ENCODE measurements at regions not wholly inside any gene's neighbourhood (a gene's known extent, or its start where the extent isn't known, plus 50 kb on each side); places are given as distances from the start of the nearest gene placed in this dataset.

- H2BK12ac ChIP-seq (ENCODE audit: insufficient read length, low read depth, low read length), result no peak overlapping the region
- peaks cover 3 to 9% (median 6%) of the 10 kb centered on the region in 3 experiments; a peak in 6 of 7 replicates for H3K36me3 Mint-ChIP-seq (ENCODE audit: insufficient read depth in 1 of 3, low read depth in 3 of 3)
These were observed 809.7 kb downstream of the CCSER2 start for GRCh38 chr10:85138046-85138445.

More at GRCh38 chr10:85138046-85138445, 809.7 kb downstream of the CCSER2 start:
- WGBS (ENCODE audit: extremely low coverage, insufficient read length, low lambda C conversion rate), result no CpG with 5 or more reads among the region's 5 CpGs
- no peak for DNase-seq
- H3K27ac ChIP-seq (ENCODE audit: insufficient read length, low read depth, low read length), result no peak overlapping the region
- no peak overlapping the region for H3K4ac ChIP-seq (ENCODE audit: low read depth, low read length)
- no peak overlapping the region for H3T11ph ChIP-seq (ENCODE audit: low read length)
- Mint-ChIP-seq H3K27me3 (ENCODE audit: low read depth) (no peaks in the 10 kb centered on the region; the same call in 1 of the 2 replicates), H3K27ac (no peak overlapping the region), H3K9me3 (peaks cover 6 to 10% of the 10 kb centered on the region in 2 experiments; a peak in 4 of 5 replicates), H3K4me1 (peaks cover 3 to 6% of the 10 kb centered on the region in 2 experiments), H3K4me3 (no peak overlapping the region)
- H3K4me2 ChIP-seq (ENCODE audit: insufficient read depth, insufficient read length, low read length), result no peak overlapping the region
- no peak overlapping the region for H2BK120ac ChIP-seq (ENCODE audit: low read depth, low read length, poor library complexity, severe bottlenecking)
- no peak overlapping the region for H3K23ac ChIP-seq (ENCODE audit: insufficient read length, low read depth, low read length)
- no peaks in the 10 kb centered on the region for H3K27me3 ChIP-seq (ENCODE audit: insufficient read depth, low read length)
- no peaks in the 10 kb centered on the region for H4K20me1 ChIP-seq (ENCODE audit: control insufficient read depth, insufficient read depth, insufficient read length)
- H3K56ac ChIP-seq (ENCODE audit: insufficient read length, low read depth, low read length), result no peak overlapping the region
- H2AFZ ChIP-seq (ENCODE audit: low read length), result no peak overlapping the region
- H3K14ac ChIP-seq (ENCODE audit: insufficient read depth, low read length), result no peak overlapping the region
- H2BK15ac ChIP-seq (ENCODE audit: low read depth, low read length), result no peak overlapping the region
- no peak overlapping the region for H2BK20ac ChIP-seq (ENCODE audit: low read depth, low read length, poor library complexity, severe bottlenecking)
- H3K9me3 ChIP-seq (ENCODE audit: control insufficient read depth, low read depth, low read length), result no peaks in the 10 kb centered on the region
- no peak overlapping the region for H2BK5ac ChIP-seq (ENCODE audit: insufficient read length, low read length)
- no peak overlapping the region for H3K18ac ChIP-seq (ENCODE audit: insufficient read length, low read depth, low read length)
- TF ChIP-seq, protein P1, sequence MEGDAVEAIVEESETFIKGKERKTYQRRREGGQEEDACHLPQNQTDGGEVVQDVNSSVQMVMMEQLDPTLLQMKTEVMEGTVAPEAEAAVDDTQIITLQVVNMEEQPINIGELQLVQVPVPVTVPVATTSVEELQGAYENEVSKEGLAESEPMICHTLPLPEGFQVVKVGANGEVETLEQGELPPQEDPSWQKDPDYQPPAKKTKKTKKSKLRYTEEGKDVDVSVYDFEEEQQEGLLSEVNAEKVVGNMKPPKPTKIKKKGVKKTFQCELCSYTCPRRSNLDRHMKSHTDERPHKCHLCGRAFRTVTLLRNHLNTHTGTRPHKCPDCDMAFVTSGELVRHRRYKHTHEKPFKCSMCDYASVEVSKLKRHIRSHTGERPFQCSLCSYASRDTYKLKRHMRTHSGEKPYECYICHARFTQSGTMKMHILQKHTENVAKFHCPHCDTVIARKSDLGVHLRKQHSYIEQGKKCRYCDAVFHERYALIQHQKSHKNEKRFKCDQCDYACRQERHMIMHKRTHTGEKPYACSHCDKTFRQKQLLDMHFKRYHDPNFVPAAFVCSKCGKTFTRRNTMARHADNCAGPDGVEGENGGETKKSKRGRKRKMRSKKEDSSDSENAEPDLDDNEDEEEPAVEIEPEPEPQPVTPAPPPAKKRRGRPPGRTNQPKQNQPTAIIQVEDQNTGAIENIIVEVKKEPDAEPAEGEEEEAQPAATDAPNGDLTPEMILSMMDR (conservative IDR thresholded peaks at IDR 0.05), result no peak
- no peak overlapping the region for H4K8ac ChIP-seq (replicated peaks; ENCODE audit: insufficient read length, low read depth, low read length)
- no peak overlapping the region for H4K5ac ChIP-seq (ENCODE audit: insufficient read length, low read depth, low read length)
- H3K79me2 ChIP-seq (ENCODE audit: insufficient read depth, low read length), result no peaks in the 10 kb centered on the region
- H4K91ac ChIP-seq (ENCODE audit: insufficient read length, low read depth, low read length), result no peak overlapping the region
- no peaks in the 10 kb centered on the region for H3K4me1 ChIP-seq (ENCODE audit: insufficient read depth, low read length)
- H3K79me1 ChIP-seq (ENCODE audit: insufficient read depth, low read depth, low read length, poor library complexity, severe bottlenecking), result no peaks in the 10 kb centered on the region
- H2AK5ac ChIP-seq (ENCODE audit: insufficient read length, low read length), result no peak overlapping the region
- no peak overlapping the region for H3K9ac ChIP-seq (ENCODE audit: extremely low read depth, insufficient read length, low read length)
- no peaks in the 10 kb centered on the region for H3K23me2 ChIP-seq (ENCODE audit: insufficient read length, low read depth, low read length, poor library complexity, severe bottlenecking)

Measured in H9 (cell line).